ENCODE measurements at regions not wholly inside any gene's neighbourhood (a gene's known extent, or its start where the extent isn't known, plus 50 kb on each side); places are given as distances from the start of the nearest gene placed in this dataset.

- no peak for TF ChIP-seq RAD21 (IDR thresholded peaks at IDR 0.05; ENCODE audit: low read depth)
- no peak for TF ChIP-seq YY1 (IDR thresholded peaks at IDR 0.05; ENCODE audit: extremely low read depth, insufficient replicate concordance, low read depth, low read length)
- no peak for TF ChIP-seq CTCF (IDR thresholded peaks at IDR 0.05 in 2 of 3, conservative IDR thresholded peaks at IDR 0.05 in 1 of 3; ENCODE audit: borderline replicate concordance in 1 of 3, insufficient read depth in 1 of 3, low read depth in 2 of 3, low read length in 2 of 3)
- TF ChIP-seq POLR2AphosphoS5 (IDR thresholded peaks at IDR 0.05; ENCODE audit: low read depth, low read length): no peak
- no peak for TF ChIP-seq EZH2phosphoT487 (IDR thresholded peaks at IDR 0.05; ENCODE audit: borderline replicate concordance)
Measured at GRCh38 chr5:1706428-1706827, 93.2 kb downstream of the MRPL36 start.
